CD4-positive, alpha-beta T cell treated with Interleukin-15 for 4 hours (primary cell): ENCODE measurements at regions not wholly inside any gene's neighbourhood (a gene's known extent, or its start where the extent isn't known, plus 50 kb on each side); places are given as distances from the start of the nearest gene placed in this dataset.
"Not testable (repeated sequence)": the region's sequence is repeated elsewhere in the genome, so short reads cannot be mapped to it uniquely, and the experiment has no call there.

ENCODE experiments used
- DNase-seq: peaks from one replicate; pipeline ENCODE4 v3.0.0-alpha.2; 2020; ENCODE audit warnings: low spot score

- DNase-seq, result not testable (repeated sequence)
Observed at GRCh38 chr15:20680257-20680815, 138.7 kb upstream of the GOLGA6L6 start.

GRCh38 chr15:20672470-20672869, 130.9 kb upstream of the GOLGA6L6 start:
- DNase-seq, result no peak

GRCh38 chr15:20671675-20672074, 130.1 kb upstream of the GOLGA6L6 start:
- DNase-seq, result no peak

- DNase-seq, result not testable (repeated sequence)
Observed at GRCh38 chr15:20666410-20666809, 124.8 kb upstream of the GOLGA6L6 start.

- no peak for DNase-seq
Observed at GRCh38 chr15:20665653-20666052, 124.1 kb upstream of the GOLGA6L6 start.

- no peak for DNase-seq
Observed at GRCh38 chr15:20659265-20659664, 117.7 kb upstream of the GOLGA6L6 start.

GRCh38 chr15:20658024-20658423, 116.4 kb upstream of the GOLGA6L6 start:
- DNase-seq, result no peak

- DNase-seq, result no peak
Observed at GRCh38 chr15:20657084-20657483, 115.5 kb upstream of the GOLGA6L6 start.

- DNase-seq, result no peak
Observed at GRCh38 chr15:20652914-20653313, 111.3 kb upstream of the GOLGA6L6 start.

- DNase-seq, result not testable (repeated sequence)
Observed at GRCh38 chr15:20648402-20648975, 106.9 kb upstream of the GOLGA6L6 start.

GRCh38 chr15:20646529-20647142, 105.0 kb upstream of the GOLGA6L6 start:
- no peak for DNase-seq

GRCh38 chr15:20645956-20646355, 104.4 kb upstream of the GOLGA6L6 start:
- DNase-seq, result peak; percentile 17

- DNase-seq, result no peak
Observed at GRCh38 chr15:20644896-20645295, 103.3 kb upstream of the GOLGA6L6 start.

- no peak for DNase-seq
Observed at GRCh38 chr15:20643829-20644425, 102.3 kb upstream of the GOLGA6L6 start.

- no peak for DNase-seq
Observed at GRCh38 chr15:20643024-20643770, 101.6 kb upstream of the GOLGA6L6 start.

GRCh38 chr15:20642054-20642767, 100.6 kb upstream of the GOLGA6L6 start:
- DNase-seq, result no peak

- not testable (repeated sequence) for DNase-seq
Observed at GRCh38 chr15:20640427-20640826, 98.8 kb upstream of the GOLGA6L6 start.

GRCh38 chr15:20639224-20639623, 97.6 kb upstream of the GOLGA6L6 start:
- DNase-seq, result not testable (repeated sequence)

GRCh38 chr15:20637499-20637898, 95.9 kb upstream of the GOLGA6L6 start:
- not testable (repeated sequence) for DNase-seq

- not testable (repeated sequence) for DNase-seq
Observed at GRCh38 chr15:20629526-20629925, 87.9 kb upstream of the GOLGA6L6 start.

- DNase-seq, result not testable (repeated sequence)
Observed at GRCh38 chr15:20628538-20628937, 86.9 kb upstream of the GOLGA6L6 start.

- not testable (repeated sequence) for DNase-seq
Observed at GRCh38 chr15:20625469-20625868, 83.9 kb upstream of the GOLGA6L6 start.
